OCI-LY3 (cell line): ENCODE measurements at regions not wholly inside any gene's neighbourhood (a gene's known extent, or its start where the extent isn't known, plus 50 kb on each side); places are given as distances from the start of the nearest gene placed in this dataset.
A peak's percentile ranks its signal among the peaks of the same experiment; 100 is the strongest.
"Not testable (repeated sequence)": the region's sequence is repeated elsewhere in the genome, so short reads cannot be mapped to it uniquely, and the experiment has no call there.

ENCODE experiments used
- H2AFZ ChIP-seq: fragments of 200-600, 300-600 bp; shearing (Covaris generic); 2 replicates; pipeline ENCODE4 v1.6.0; 2014; ENCODE audit warnings: antibody characterized with exemption, low read depth, low read length
- H3K27ac ChIP-seq: fragments of 200-600, 300-600 bp; sonication (generic); 2 replicates; pipeline ENCODE4 v1.5.1; 2014; ENCODE audit warnings: mild to moderate bottlenecking, low read length, moderate library complexity, mixed read lengths
- H3K27me3 ChIP-seq: fragments of 200-600, 300-600 bp; sonication (generic); 2 replicates; pipeline ENCODE4 v1.6.1; 2014; ENCODE audit warnings: low read depth, low read length, mixed read lengths
- H3K36me3 ChIP-seq: fragments of 200-600, 300-600 bp; sonication (generic); replicated peaks from 2 replicates; pipeline ENCODE3; 2014; ENCODE audit warnings: low read depth, low read length, mixed read lengths
- H3K4me1 ChIP-seq: fragments of 300-600, 200-600 bp; sonication (generic); 2 replicates; pipeline ENCODE4 v1.6.1; 2014; ENCODE audit warnings: low read length, mixed read lengths
- H3K4me2 ChIP-seq: fragments of 200-600, 300-600 bp; sonication (generic); 2 replicates; pipeline ENCODE4 v1.6.1; 2014; ENCODE audit warnings: low read length, mixed read lengths
- H3K4me3 ChIP-seq: fragments of 300-600, 200-600 bp; sonication (generic); 2 replicates; pipeline ENCODE4 v1.5.1; 2014; ENCODE audit warnings: antibody characterized with exemption, mild to moderate bottlenecking, low read length, moderate library complexity
- H3K79me2 ChIP-seq: fragments of 300-600, 200-600 bp; shearing (Covaris generic); 2 replicates; pipeline ENCODE4 v1.6.1; 2014; ENCODE audit warnings: mild to moderate bottlenecking, low read length, mixed read lengths
- H3K9ac ChIP-seq: fragments of 300-600, 200-600 bp; shearing (Covaris generic); 2 replicates; pipeline ENCODE4 v1.6.0; 2014; ENCODE audit warnings: mild to moderate bottlenecking, low read length, moderate library complexity
- H3K9me3 ChIP-seq: fragments of 200-600, 300-600 bp; shearing (Covaris generic); 2 replicates; pipeline ENCODE4 v1.6.1; 2014; ENCODE audit warnings: low read length, mixed read lengths; ENCODE audit not compliant: insufficient read depth
- H4K20me1 ChIP-seq: fragments of 200-600, 300-600 bp; sonication (generic); 2 replicates; pipeline ENCODE4 v1.6.1; 2016; ENCODE audit warnings: low read length, mixed read lengths; ENCODE audit not compliant: insufficient read depth
- CTCF ChIP-seq: fragments of 200-600, 300-600 bp; sonication (generic); IDR thresholded peaks from 2 replicates; pipeline ENCODE4 v1.5.1; 2014; ENCODE audit warnings: antibody characterized with exemption, low read length, low read depth
- EZH2phosphoT487 ChIP-seq: fragments of 200-600 bp; shearing (Covaris generic); IDR thresholded peaks from 2 replicates; pipeline ENCODE4 v1.6.1; 2018; ENCODE audit warnings: antibody characterized with exemption, mixed run types, low read depth

- H3K4me3 ChIP-seq = no peak overlapping the region
- no peaks in the 10 kb centered on the region for H4K20me1 ChIP-seq
- H3K9me3 ChIP-seq = no peaks in the 10 kb centered on the region
- no peak overlapping the region for H3K27ac ChIP-seq
- no peaks in the 10 kb centered on the region for H3K36me3 ChIP-seq
- TF ChIP-seq EZH2phosphoT487 = no peak
- TF ChIP-seq CTCF = no peak
- H3K79me2 ChIP-seq = no peaks in the 10 kb centered on the region
- H3K4me2 ChIP-seq = no peak overlapping the region
- H3K9ac ChIP-seq = no peak overlapping the region
- H3K4me1 ChIP-seq = peaks cover 3% of the 10 kb centered on the region; the same call in 1 of the 2 replicates
- no peak overlapping the region for H2AFZ ChIP-seq
- H3K27me3 ChIP-seq = no peaks in the 10 kb centered on the region
Observed at GRCh38 chr7:32761451-32762205, 129.9 kb downstream of the KBTBD2 start.

GRCh38 chr7:32760755-32761154 is 130.8 kb downstream of the KBTBD2 start:
- H3K36me3 ChIP-seq, H3K27me3 ChIP-seq, H3K9me3 ChIP-seq, H4K20me1 ChIP-seq, H2AFZ ChIP-seq, H3K4me2 ChIP-seq, H3K4me1 ChIP-seq, H3K9ac ChIP-seq, H3K79me2 ChIP-seq, H3K4me3 ChIP-seq, H3K27ac ChIP-seq: not testable (repeated sequence)

GRCh38 chr7:32759859-32760258 is 131.7 kb downstream of the KBTBD2 start:
- not testable (repeated sequence) for H3K4me2 ChIP-seq, H3K27ac ChIP-seq, H3K9ac ChIP-seq, H3K4me1 ChIP-seq, H4K20me1 ChIP-seq, H3K36me3 ChIP-seq, H2AFZ ChIP-seq, H3K27me3 ChIP-seq, H3K4me3 ChIP-seq, H3K9me3 ChIP-seq, H3K79me2 ChIP-seq

- not testable (repeated sequence) for H3K79me2 ChIP-seq, H3K27ac ChIP-seq, H3K4me2 ChIP-seq, H3K4me3 ChIP-seq, H3K4me1 ChIP-seq, H3K9ac ChIP-seq, H3K27me3 ChIP-seq, H3K36me3 ChIP-seq, H4K20me1 ChIP-seq, H3K9me3 ChIP-seq, H2AFZ ChIP-seq
Observed at GRCh38 chr7:32753872-32754271, 137.7 kb downstream of the KBTBD2 start.

- not testable (repeated sequence) for H3K9ac ChIP-seq, H4K20me1 ChIP-seq, H3K79me2 ChIP-seq, H3K27me3 ChIP-seq, H2AFZ ChIP-seq, H3K36me3 ChIP-seq, H3K27ac ChIP-seq, H3K4me2 ChIP-seq, H3K4me1 ChIP-seq, H3K9me3 ChIP-seq, H3K4me3 ChIP-seq
Observed at GRCh38 chr7:32748337-32748736, 143.2 kb downstream of the KBTBD2 start.

- not testable (repeated sequence) for H3K4me3 ChIP-seq, H3K79me2 ChIP-seq, H3K4me2 ChIP-seq, H3K36me3 ChIP-seq, H2AFZ ChIP-seq, H3K27ac ChIP-seq, H3K27me3 ChIP-seq, H4K20me1 ChIP-seq, H3K4me1 ChIP-seq, H3K9ac ChIP-seq, H3K9me3 ChIP-seq
Observed at GRCh38 chr7:32747443-32748148, 144.0 kb downstream of the KBTBD2 start.

GRCh38 chr7:32741853-32742476 is 149.6 kb downstream of the KBTBD2 start:
- Histone ChIP-seq H3K4me2 (peak overlapping the region; percentile 51), H3K4me1 (peaks cover 15% of the 10 kb centered on the region)
- not testable (repeated sequence) for H3K27me3 ChIP-seq, H4K20me1 ChIP-seq, H3K4me3 ChIP-seq, H3K9ac ChIP-seq, H3K27ac ChIP-seq, H3K9me3 ChIP-seq, H3K36me3 ChIP-seq, H2AFZ ChIP-seq, H3K79me2 ChIP-seq

GRCh38 chr7:32739749-32740148 is 151.8 kb downstream of the KBTBD2 start:
- H3K27ac ChIP-seq, H3K4me2 ChIP-seq: not testable (repeated sequence)
- peaks cover 15% of the 10 kb centered on the region for H3K4me1 ChIP-seq

More at GRCh38 chr7:32739749-32740148, 151.8 kb downstream of the KBTBD2 start:
- not testable (repeated sequence) for H3K9me3 ChIP-seq, H4K20me1 ChIP-seq, H3K9ac ChIP-seq, H3K27me3 ChIP-seq, H2AFZ ChIP-seq, H3K36me3 ChIP-seq, H3K79me2 ChIP-seq, H3K4me3 ChIP-seq
